Spleen (tissue), 7 donors: ENCODE measurements at regions not wholly inside any gene's neighbourhood (a gene's known extent, or its start where the extent isn't known, plus 50 kb on each side); places are given as distances from the start of the nearest gene placed in this dataset.

ENCODE experiments used
- POLR2A ChIP-seq, 3 donors: fragments of 450-650 bp; IDR thresholded peaks; one replicate each; pipeline ENCODE4 v1.5.1; 2017; ENCODE audit warnings: antibody characterized with exemption in 3 of 3, mild to moderate bottlenecking in 1 of 3
- POLR2AphosphoS5 ChIP-seq, 3 donors: sonication (generic); formaldehyde crosslinking; IDR thresholded peaks; one replicate each; pipeline ENCODE4 v1.5.1; 2017; ENCODE audit warnings: antibody characterized with exemption in 3 of 3
- TF ChIP-seq, protein P1 (sequence below), 11 experiments: fragments of 200-600 bp in 7 of 11; fragments of 450-650 bp in 4 of 11; sonication (generic) in 4 of 11; IDR thresholded peaks in 8 of 11; conservative IDR thresholded peaks in 3 of 11; 1 replicate in 7 of 11; 2 replicates in 4 of 11; pipeline versions ENCODE4 v1.4.0 to v1.8.0; 2016 to 2021; ENCODE audit warnings: antibody characterized with exemption in 11 of 11, inconsistent platforms in 4 of 11, mild to moderate bottlenecking in 1 of 11
- donor health status: DM: no; HTN: no; CAD: no; lungs with moderate emphysema.
- donor health status: DM: no; HTN: no; CAD: no.
- donor health status: DM: no; HTN: no; CAD: no.

DNA sequence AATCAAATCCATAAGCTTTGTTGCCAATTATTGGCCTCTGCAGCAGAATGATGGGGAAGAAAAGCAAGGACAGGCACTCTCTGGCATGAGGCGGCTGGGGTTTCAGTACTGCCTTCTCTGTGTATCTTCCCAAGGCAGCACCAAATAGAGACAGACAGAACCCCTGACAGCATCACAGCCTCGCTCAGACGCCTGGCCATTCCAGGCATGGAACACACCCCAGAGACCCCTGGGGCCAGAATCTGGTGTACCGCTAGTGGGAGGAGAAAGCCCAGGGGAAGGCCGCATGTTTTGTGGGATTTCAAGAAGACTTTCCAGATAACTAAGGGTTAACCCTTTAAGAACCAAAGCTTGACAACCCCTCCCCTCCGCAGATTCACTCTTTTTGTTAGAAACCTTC is 282.1 kb downstream of the EN1 start:
- TF ChIP-seq, protein P1, sequence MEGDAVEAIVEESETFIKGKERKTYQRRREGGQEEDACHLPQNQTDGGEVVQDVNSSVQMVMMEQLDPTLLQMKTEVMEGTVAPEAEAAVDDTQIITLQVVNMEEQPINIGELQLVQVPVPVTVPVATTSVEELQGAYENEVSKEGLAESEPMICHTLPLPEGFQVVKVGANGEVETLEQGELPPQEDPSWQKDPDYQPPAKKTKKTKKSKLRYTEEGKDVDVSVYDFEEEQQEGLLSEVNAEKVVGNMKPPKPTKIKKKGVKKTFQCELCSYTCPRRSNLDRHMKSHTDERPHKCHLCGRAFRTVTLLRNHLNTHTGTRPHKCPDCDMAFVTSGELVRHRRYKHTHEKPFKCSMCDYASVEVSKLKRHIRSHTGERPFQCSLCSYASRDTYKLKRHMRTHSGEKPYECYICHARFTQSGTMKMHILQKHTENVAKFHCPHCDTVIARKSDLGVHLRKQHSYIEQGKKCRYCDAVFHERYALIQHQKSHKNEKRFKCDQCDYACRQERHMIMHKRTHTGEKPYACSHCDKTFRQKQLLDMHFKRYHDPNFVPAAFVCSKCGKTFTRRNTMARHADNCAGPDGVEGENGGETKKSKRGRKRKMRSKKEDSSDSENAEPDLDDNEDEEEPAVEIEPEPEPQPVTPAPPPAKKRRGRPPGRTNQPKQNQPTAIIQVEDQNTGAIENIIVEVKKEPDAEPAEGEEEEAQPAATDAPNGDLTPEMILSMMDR (IDR thresholded peaks at IDR 0.05 in 8 of 11, conservative IDR thresholded peaks at IDR 0.05 in 3 of 11) = no peak
- no peak for TF ChIP-seq POLR2AphosphoS5 (IDR thresholded peaks at IDR 0.05)
- no peak for TF ChIP-seq POLR2A (IDR thresholded peaks at IDR 0.05)
